ENCODE measurements at regions not wholly inside any gene's neighbourhood (a gene's known extent, or its start where the extent isn't known, plus 50 kb on each side); places are given as distances from the start of the nearest gene placed in this dataset.

GRCh38 chr16:73280388-73280787 is 232.5 kb upstream of the ZFHX3 start:
- no peak overlapping the region for H3K9ac ChIP-seq (ENCODE audit: control insufficient read depth, extremely low read depth, insufficient read depth, low read length)
- H4K20me1 ChIP-seq (ENCODE audit: control insufficient read depth, extremely low read depth, insufficient read depth, low read length): no peaks in the 10 kb centered on the region
- H3K27ac ChIP-seq (ENCODE audit: control insufficient read depth, insufficient read depth, low read length): no peak overlapping the region
- H3K4me3 ChIP-seq (ENCODE audit: control insufficient read depth in 2 of 3, extremely low read depth in 1 of 3, insufficient read depth in 2 of 3, low read depth in 1 of 3, low read length in 3 of 3): no peak overlapping the region
- H3K79me2 ChIP-seq (ENCODE audit: control insufficient read depth, insufficient read depth, low read length): no peaks in the 10 kb centered on the region
- dilution Hi-C loops (cut with MboI; ENCODE audit: extremely low pct_ligation_motif_present, low sequenced_read_pairs): no loop called here
- no peaks in the 10 kb centered on the region for H3K27me3 ChIP-seq (ENCODE audit: control insufficient read depth, extremely low read depth, insufficient read depth, low read length)
- no peak overlapping the region for H2AFZ ChIP-seq (ENCODE audit: control insufficient read depth, low read length)
- FAIRE-seq (no peak), DNase-seq (ENCODE audit: low read depth, low spot score) (no peak)
- H3K4me2 ChIP-seq (ENCODE audit: control insufficient read depth, extremely low read depth, insufficient read depth, low read depth, low read length): no peak overlapping the region
- no peaks in the 10 kb centered on the region for H3K9me1 ChIP-seq (ENCODE audit: control insufficient read depth, extremely low read depth, insufficient read depth, low read length)
- no peaks in the 10 kb centered on the region for H3K4me1 ChIP-seq (ENCODE audit: control insufficient read depth, extremely low read depth, insufficient read depth, low read length)
- no peaks in the 10 kb centered on the region for H3K36me3 ChIP-seq (ENCODE audit: control insufficient read depth in 2 of 2, extremely low read depth in 1 of 2, insufficient read depth in 2 of 2, low read length in 2 of 2)
- TF ChIP-seq CTCF (optimal IDR thresholded peaks at IDR 0.05 in 1 of 3, IDR thresholded peaks at IDR 0.05 in 1 of 3, conservative IDR thresholded peaks at IDR 0.05 in 1 of 3; ENCODE audit: extremely low read depth in 1 of 3, insufficient read depth in 2 of 3, low read length in 3 of 3): no peak
- TF ChIP-seq EZH2 (IDR thresholded peaks at IDR 0.05; ENCODE audit: low read length): no peak
- no peaks in the 10 kb centered on the region for H3K9me3 ChIP-seq (ENCODE audit: control insufficient read depth, low read depth, low read length)

DNA sequence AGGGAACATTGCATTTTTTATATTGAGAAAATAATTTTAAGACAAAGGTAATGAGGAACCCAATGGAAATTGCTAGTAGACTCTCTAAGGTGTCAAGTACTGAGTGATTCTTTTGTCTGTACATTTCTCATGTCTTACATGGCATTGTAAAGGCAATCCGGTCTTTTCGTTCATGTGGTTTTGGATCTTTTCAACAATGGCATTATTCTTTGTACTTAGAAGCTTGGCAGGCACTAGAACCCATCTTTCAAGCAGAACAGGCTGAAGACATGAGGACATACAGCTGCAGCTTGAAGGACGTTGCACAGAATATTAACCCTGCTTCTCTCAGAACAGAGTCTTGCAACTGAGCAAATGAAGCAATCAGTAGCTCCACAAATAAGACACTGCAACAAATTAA is 231.5 kb upstream of the ZFHX3 start:
- H4K20me1 ChIP-seq (ENCODE audit: control insufficient read depth, extremely low read depth, insufficient read depth, low read length): no peaks in the 10 kb centered on the region
- H3K9me3 ChIP-seq (ENCODE audit: control insufficient read depth, low read depth, low read length): no peaks in the 10 kb centered on the region
- no peak overlapping the region for H3K4me2 ChIP-seq (ENCODE audit: control insufficient read depth, extremely low read depth, insufficient read depth, low read depth, low read length)
- no peaks in the 10 kb centered on the region for H3K4me1 ChIP-seq (ENCODE audit: control insufficient read depth, extremely low read depth, insufficient read depth, low read length)
- TF ChIP-seq EZH2 (IDR thresholded peaks at IDR 0.05; ENCODE audit: low read length) (no peak), CTCF (optimal IDR thresholded peaks at IDR 0.05 in 1 of 3, IDR thresholded peaks at IDR 0.05 in 1 of 3, conservative IDR thresholded peaks at IDR 0.05 in 1 of 3; ENCODE audit: extremely low read depth in 1 of 3, insufficient read depth in 2 of 3, low read length in 3 of 3) (no peak)
- no peak for DNase-seq (ENCODE audit: low read depth, low spot score)
- no peaks in the 10 kb centered on the region for H3K36me3 ChIP-seq (ENCODE audit: control insufficient read depth in 2 of 2, extremely low read depth in 1 of 2, insufficient read depth in 2 of 2, low read length in 2 of 2)
- dilution Hi-C loops (cut with MboI; ENCODE audit: extremely low pct_ligation_motif_present, low sequenced_read_pairs): no loop called here
- H3K9ac ChIP-seq (ENCODE audit: control insufficient read depth, extremely low read depth, insufficient read depth, low read length): no peak overlapping the region
- no peak overlapping the region for H3K4me3 ChIP-seq (ENCODE audit: control insufficient read depth in 2 of 3, extremely low read depth in 1 of 3, insufficient read depth in 2 of 3, low read depth in 1 of 3, low read length in 3 of 3)
- H3K9me1 ChIP-seq (ENCODE audit: control insufficient read depth, extremely low read depth, insufficient read depth, low read length): no peaks in the 10 kb centered on the region
- no peak overlapping the region for H3K27ac ChIP-seq (ENCODE audit: control insufficient read depth, insufficient read depth, low read length)
- H3K27me3 ChIP-seq (ENCODE audit: control insufficient read depth, extremely low read depth, insufficient read depth, low read length): no peaks in the 10 kb centered on the region
- no peak overlapping the region for H2AFZ ChIP-seq (ENCODE audit: control insufficient read depth, low read length)
- no peaks in the 10 kb centered on the region for H3K79me2 ChIP-seq (ENCODE audit: control insufficient read depth, insufficient read depth, low read length)
- no peak for FAIRE-seq

Data from keratinocyte (primary cell).